ENCODE measurements at regions not wholly inside any gene's neighbourhood (a gene's known extent, or its start where the extent isn't known, plus 50 kb on each side); places are given as distances from the start of the nearest gene placed in this dataset.

DNA sequence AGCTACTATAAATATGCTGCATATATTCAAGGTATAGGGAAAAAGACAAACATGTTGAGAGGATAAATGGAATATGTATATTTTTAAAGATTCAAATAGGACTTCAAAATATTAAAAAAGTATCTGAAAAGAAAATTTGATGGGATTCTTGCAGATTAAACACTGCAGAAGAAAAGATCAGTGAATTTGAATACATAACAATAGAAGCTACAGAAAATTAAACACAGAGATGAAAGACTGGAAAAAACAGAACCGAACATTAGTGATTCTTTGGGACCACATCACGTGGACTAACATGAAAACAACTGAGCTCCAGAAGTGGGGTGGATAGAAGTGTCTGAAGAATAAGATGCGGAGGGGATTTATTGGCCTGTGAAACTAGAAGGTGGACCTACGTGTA is 217.2 kb downstream of the RFC3 start:
- DNase-seq (ENCODE audit: low read depth, low spot score) = no peak
- H3K27ac ChIP-seq = peak overlapping the region; percentile 86

DNA sequence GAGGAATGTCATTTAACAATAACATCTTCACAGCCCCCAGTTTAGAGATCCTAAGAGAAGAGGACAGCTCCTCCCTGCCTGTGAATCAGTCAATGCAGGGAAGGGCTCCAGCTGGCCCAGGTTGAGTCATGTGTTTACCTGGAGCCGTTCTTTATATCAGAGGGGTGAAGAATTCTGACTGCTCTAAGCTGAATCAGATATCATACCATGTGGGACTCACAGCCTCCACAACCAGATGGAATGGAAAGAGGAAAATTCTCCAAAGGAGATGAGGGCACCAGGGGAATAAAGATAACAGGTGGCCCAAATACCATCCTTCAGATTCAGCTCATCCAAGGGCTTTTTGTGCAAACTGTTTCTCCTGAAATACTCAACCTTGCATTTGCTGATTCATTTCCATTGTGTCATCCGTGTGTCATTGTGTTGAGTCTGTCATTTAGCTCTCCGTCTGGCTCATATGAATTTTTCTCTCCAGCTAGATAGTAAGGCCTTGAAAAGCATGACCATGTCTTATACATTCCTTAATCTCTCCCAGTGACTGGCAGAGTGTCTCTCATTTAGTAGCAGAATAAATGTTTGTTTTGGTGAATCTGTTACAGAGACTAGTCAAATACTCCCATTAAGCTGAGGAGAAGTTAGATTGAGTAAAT is 217.9 kb downstream of the RFC3 start:
- H3K27ac ChIP-seq = peak overlapping the region; percentile 86
- DNase-seq (ENCODE audit: low read depth, low spot score) = peak; percentile 70

- DNase-seq (ENCODE audit: low read depth, low spot score) = no peak
- peak overlapping the region; percentile 86 for H3K27ac ChIP-seq
Observed at GRCh38 chr13:34037636-34038540, 219.9 kb downstream of the RFC3 start.

DNA sequence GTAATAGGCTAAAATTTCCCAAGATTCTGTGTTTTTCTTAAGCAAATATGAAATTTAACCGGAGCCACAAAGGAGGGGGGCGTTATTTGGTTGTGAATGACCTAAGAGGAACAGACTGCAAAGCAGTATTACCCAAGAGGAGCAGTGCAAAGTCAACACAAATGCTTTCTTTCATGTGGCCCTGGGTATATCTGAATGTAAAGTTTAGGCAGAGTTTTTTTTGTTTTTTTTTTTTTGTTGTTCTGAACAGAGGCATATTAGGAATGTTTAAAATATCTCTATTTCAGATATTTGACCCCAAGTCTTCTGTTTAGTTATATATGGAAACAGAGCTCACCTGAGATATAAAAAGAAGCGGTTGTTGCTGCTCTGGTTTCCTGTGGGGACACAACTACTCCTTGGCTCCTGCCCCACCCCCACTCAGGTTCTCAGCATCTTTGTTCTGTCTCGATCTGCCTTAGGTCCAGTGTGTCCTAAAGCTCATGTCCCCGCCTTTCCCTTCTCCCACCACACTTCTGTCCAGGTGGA is 220.7 kb downstream of the RFC3 start:
- H3K27ac ChIP-seq = no peak overlapping the region

GRCh38 chr13:34039678-34040077 is 221.7 kb downstream of the RFC3 start:
- H3K27ac ChIP-seq = peak overlapping the region; percentile 17
- no peak for DNase-seq (ENCODE audit: low read depth, low spot score)

More for the DNA sequence above, 220.7 kb downstream of the RFC3 start:
- DNase-seq (ENCODE audit: low read depth, low spot score) = no peak

DNA sequence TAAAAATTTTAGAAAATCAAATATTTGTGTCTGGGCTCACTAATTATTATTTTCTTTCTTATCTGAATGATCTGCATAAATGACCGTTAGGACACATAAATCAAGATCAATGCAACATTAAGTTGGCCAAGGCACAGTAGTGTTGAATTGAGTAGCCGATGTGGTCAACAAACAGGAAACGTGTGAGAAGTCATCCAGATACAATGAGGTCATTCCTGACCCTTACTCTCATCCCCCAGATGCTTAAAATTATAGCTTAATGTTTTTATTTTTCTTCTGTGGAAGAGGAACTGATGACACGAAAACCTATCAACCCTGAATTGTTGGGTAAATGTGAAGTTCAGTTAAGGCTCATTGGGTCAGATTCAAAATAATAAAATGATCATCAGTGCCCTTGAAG is 222.9 kb downstream of the RFC3 start:
- no peak for DNase-seq (ENCODE audit: low read depth, low spot score)

DNA sequence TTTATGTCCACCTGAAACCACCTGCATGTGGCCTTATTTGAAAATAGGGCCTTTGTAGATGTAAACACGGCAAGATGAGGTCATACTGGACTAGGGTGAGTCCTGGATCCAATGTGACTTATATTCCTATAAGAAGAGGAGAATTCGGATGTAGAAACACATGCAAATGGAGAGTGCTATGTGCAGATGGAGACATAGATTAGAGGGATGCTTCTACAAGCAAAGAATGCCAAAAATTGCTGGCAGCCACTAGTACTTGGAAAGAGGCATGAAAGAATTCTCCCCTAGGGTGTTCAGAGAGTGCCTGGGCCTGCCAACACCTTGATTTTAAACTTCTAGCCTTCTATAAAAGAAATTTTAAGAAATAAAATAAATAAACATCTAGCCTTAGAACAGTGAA is 226.1 kb downstream of the RFC3 start:
- peak overlapping the region; percentile 65 for H3K27ac ChIP-seq
- DNase-seq (ENCODE audit: low read depth, low spot score) = peak; percentile 50

More for the DNA sequence above, 222.9 kb downstream of the RFC3 start:
- H3K27ac ChIP-seq = no peak overlapping the region

DNA sequence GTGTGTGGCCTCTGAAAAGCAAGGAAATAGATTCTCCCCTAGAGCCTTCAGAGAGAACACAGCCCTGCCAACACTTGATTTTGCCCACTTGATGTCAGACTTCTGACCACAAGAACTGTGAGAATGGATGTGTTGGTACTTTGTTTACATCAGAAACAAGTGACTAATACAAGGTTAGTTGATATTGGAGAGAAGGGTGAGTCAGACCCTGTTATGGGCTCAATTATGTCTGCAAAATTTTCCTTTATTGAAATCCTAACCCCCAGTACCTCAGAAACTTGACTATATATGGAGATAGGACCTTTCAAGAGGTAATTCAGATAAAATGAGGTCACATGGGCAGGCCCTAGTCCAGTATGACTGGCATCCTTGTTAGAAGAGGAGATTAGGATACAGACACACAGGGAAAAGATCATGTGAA is 226.7 kb downstream of the RFC3 start:
- H3K27ac ChIP-seq = peak overlapping the region; percentile 65
- peak; percentile 91 for DNase-seq (ENCODE audit: low read depth, low spot score)

DNA sequence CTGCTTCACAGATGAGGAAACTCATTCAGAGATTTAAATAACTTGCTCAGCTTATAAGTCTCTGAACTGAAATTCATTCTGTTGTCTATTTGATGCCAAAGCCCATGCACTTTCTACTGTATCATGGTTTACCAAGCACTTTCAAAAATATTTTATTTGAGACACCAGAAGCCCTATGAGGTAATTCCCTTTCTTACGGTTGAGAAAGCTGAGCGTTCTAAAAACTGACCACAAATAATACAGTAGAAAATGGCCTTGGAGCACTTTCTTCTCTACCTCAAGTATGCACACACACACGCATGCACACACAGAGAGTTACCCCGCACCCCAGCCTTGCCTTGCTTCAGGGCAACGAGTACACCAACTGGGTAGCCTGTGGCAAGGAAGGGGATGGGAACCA is 228.5 kb downstream of the RFC3 start:
- DNase-seq (ENCODE audit: low read depth, low spot score) = no peak
- H3K27ac ChIP-seq = no peak overlapping the region

- H3K27ac ChIP-seq = peak overlapping the region; percentile 81
- peak; percentile 97 for DNase-seq (ENCODE audit: low read depth, low spot score)
Observed at GRCh38 chr13:34048652-34049051, 230.7 kb downstream of the RFC3 start.

DNA sequence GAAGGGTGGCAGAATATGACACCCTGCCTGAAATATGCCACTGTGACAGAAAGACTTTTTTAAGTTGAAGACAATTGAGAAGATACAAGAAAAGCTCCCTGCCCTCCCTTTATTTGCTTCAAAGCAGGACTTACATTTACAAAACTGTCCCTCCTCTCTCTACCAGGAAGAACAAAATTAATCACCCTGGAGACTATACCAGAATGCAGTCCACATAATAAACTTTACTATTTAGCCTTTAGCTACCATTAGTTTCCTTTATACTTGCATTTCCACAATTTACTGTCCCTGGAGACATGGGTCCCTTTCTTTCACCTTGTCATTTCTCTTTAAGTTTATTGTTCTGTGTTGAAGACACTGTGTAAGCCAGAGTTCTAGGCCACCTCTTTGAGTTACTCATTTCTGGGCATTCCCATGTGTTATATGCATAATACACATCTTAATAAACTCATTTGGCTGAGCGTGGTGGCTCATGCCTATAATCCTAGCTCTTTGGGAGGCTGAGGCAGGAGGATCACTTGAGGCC is 238.8 kb downstream of the RFC3 start:
- no peak overlapping the region for H3K27ac ChIP-seq
- DNase-seq (ENCODE audit: low read depth, low spot score) = no peak

DNA sequence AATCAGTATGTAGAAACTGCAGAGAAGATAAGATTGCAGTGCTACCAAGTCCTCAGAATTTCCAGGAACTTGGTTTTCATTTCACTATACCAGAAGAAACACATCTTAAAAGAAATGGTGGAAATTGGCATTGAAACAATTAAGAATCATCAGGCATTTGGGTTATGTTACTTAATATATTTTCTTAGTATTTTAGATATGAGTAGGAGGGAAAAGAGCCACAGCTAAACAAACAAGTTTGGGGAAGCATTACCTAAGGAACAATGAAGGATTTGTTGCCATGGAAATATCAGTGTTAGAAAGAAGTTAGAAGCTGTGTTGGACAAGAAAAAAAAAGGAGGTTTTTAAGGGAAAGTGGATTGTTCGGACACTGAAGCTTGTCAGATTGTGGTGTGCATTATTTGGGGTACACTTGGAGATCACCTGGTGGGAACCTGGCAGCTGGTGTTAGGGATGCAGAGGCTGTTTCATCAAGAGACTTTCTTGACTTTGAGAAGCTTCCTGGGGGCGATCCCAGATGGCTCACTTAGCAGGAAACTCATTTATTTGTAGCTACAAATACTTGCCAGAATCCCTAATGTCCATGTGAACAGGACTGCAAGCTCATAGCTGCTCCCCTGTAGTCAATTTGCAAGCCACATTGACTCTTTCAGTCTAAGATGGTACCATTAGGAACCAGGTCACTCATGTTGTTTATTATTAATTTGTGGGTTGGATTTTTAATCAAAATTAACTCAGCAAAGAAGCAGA is 246.7 kb downstream of the RFC3 start:
- DNase-seq (ENCODE audit: low read depth, low spot score) = no peak

GRCh38 chr13:34065928-34066327 is 248.0 kb downstream of the RFC3 start:
- DNase-seq (ENCODE audit: low read depth, low spot score) = peak; percentile 67
- peak overlapping the region; percentile 70 for H3K27ac ChIP-seq

More for the DNA sequence above, 246.7 kb downstream of the RFC3 start:
- no peak overlapping the region for H3K27ac ChIP-seq

DNA sequence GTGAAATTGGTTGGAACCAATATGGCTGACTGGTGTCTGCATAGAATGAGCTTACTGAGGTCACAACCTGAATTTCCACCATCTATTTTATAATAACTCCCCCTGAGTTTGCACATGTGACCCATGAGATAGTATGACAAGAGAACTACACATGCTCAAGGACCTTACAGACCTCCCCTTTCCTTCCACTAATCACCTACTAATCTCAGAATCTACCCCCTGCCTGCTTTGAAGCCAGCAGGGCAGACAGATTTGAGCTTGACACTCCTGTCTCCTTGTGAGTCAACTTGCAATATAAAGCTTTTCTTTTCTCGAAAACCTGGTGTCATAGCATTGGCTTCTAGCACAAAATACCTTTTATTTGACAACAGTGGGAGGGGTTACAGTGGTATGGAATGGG is 248.4 kb downstream of the RFC3 start:
- H3K27ac ChIP-seq = peak overlapping the region; percentile 70
- no peak for DNase-seq (ENCODE audit: low read depth, low spot score)

- peak overlapping the region; percentile 14 for H3K27ac ChIP-seq
- DNase-seq (ENCODE audit: low read depth, low spot score) = no peak
Observed at GRCh38 chr13:34070006-34070405, 252.1 kb downstream of the RFC3 start.

DNA sequence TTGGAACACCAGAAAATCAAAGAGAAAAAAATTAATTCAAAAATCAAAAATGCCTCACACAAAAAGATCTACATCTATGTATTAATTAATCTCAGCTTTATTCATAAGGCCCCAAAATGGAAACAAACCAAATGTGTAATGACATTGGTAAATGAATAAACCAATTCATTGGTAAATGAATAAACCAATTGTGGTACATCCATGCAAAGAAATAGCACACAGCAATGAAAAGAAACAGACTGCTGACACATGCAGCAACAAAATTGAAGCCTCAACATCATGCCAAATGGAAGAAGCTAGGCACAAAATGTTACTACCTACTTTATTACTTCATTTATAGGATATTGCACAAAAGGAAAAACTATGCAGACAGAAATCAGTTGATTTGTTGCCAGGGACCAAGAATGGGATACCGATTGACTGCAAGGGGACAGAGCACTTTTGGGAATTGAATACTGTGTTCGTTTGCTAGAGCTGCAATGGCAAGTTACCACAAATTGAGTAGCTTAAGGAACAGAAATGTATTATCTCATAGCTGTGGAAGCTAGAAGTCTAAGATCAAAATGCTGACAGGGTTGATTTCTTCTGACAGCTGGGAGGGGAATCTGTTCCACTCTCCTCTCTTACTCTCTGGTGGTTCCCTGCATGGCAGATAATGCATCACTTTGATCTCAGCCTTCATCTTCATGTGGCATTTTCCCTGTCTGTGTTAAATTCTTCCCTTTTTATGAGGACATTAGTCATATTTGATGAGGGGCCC is 252.8 kb downstream of the RFC3 start:
- no peak for DNase-seq (ENCODE audit: low read depth, low spot score)
- peak overlapping the region; percentile 14 for H3K27ac ChIP-seq

DNA sequence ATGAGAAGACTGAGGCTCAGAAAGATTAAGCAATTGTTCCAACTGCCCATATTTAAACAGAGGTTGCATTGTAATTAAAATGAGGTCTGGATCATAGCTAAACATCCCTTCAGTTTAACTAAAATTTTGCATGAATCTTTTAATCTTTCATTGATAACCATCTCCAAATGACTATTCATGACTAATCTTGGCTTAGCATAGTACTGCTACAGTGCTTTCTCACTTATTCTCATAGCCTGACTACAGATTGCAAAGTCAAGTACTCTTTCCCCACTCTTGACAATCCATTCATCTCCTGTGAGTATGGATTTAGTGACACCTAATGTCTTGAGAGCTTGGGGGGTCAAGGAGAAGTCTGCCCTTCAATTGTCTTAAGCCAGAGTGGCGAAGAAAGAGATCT is 258.4 kb downstream of the RFC3 start:
- H3K27ac ChIP-seq = no peak overlapping the region
- no peak for DNase-seq (ENCODE audit: low read depth, low spot score)

- H3K27ac ChIP-seq = no peak overlapping the region
- no peak for DNase-seq (ENCODE audit: low read depth, low spot score)
Observed at GRCh38 chr13:34076943-34077703, 259.2 kb downstream of the RFC3 start.

Measured in epithelial cell of prostate (primary cell).